ENCODE measurements at regions not wholly inside any gene's neighbourhood (a gene's known extent, or its start where the extent isn't known, plus 50 kb on each side); places are given as distances from the start of the nearest gene placed in this dataset.
"Not testable (repeated sequence)": the region's sequence is repeated elsewhere in the genome, so short reads cannot be mapped to it uniquely, and the experiment has no call there.

DNA sequence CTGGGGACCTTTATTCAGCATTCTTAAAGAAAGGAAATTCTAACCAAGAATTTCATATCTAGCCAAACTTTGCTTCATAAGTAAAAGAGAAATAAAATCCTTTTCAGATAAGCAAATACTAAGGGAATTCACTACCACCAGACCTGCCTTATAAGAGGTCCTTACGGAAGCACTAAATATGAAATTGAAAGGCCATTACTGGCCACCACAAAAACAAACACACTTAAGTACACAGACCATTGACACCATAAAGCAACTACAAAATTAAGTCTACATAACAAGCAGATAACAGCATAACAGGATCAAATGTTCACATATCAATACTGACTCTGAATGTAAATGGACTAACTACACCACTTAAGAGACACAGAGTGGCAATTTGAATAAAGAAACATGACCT, 361.4 kb upstream of the POU5F2 start:
- no peak for DNase-seq

DNA sequence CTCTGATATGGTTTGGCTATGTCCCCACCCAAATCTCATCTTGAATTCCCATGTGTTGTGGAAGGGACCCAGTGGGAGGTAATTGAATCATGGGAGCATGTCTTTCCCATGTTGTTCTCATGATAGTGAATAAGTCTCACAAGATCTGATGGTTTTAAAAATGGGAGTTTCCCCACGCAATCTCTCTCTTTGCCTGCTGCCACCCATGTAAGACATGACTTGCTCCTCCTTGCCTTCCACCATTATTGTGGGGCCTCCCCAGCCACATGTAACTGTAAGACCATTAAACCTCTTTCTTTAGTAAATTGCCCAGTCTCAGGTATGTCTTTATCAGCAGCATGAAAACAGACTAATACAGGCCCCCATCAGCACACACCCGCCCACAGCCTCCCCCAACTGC, 356.0 kb upstream of the POU5F2 start:
- DNase-seq: not testable (repeated sequence)

DNA sequence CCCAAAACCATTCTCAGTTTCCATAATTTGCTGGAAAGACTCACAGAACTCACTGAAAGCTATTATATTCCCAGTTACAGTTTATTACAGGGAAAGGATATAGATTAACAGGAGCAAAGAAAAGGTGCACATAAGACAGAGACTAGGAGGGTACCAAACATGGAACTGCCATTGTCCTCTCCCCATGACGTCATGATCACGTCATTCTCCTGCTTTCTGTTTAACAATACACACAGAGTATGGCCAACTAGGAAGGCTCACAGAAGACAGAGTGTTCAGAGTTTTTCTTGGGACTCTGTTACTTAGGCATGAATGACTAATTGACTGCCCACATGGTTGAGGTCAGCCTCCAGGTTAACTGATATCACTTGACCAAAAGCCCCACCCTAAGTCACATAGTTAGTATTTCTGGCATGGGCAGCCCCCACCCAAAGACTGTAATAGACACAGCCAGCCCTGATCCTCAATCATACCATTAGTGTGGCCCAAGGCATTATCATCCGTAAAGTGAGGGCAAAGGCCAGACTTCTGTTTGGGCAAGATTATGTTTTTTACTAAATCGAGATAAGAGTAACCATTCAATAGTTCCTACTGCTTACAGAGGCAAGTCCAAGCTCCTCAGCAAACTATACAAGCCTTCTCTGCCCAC, 353.5 kb upstream of the POU5F2 start:
- no peak for DNase-seq

DNA sequence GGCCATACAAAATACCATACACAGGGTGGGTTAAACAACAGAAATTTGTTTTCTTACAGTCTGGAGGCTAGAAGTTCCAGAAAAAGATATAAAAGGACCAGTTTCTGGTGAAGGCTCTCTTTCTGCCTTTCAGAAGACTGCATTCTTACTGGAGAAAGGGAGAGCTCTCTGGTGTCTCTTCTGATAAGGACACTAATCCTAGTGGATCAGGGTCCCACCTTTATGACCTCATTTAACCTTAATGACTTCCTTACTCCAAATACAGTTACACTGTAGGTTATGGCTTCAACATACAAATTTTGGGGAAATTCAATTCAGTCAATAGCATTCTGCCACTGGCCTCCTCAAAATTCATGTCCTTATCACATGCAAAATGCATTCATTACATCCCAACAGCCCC, 351.9 kb upstream of the POU5F2 start:
- no peak for DNase-seq

DNA sequence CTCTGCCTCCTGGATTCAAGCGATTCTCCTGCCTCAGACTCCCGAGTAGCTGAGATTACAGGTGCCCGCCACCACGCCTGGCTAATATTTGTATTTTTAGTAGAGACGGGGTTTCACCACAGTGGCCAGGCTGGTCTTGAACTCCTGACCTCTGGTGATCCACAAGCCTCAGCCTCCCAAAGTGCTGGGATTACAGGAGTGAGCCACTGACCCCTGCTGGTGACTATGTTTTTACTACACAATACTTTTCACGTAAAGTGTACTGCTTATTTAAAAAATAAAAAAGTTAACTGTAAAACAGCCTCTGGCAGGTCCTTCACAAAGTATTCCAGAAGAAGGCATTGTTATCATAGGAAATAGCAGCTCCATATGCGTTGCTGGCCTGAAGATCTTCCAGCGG, 345.2 kb upstream of the POU5F2 start:
- peak; percentile 30 to 32 for DNase-seq

DNA sequence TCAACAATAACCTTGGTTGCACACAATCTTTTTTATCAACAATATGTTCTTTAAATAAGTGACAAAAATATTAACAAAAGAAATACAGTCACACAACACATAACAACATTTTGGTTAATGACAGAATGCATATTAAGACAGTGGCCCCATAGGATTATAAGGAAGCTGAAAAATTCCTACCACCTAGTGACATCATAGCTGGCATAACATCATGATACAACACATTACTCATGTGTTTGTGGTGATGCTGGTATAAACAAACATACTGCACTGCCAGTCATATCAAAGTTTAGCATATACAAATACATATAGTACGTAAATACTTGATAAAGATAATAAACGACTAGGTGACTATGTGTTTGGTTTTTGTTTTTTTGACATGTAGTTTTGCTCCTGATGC, 344.8 kb upstream of the POU5F2 start:
- DNase-seq: no peak

DNA sequence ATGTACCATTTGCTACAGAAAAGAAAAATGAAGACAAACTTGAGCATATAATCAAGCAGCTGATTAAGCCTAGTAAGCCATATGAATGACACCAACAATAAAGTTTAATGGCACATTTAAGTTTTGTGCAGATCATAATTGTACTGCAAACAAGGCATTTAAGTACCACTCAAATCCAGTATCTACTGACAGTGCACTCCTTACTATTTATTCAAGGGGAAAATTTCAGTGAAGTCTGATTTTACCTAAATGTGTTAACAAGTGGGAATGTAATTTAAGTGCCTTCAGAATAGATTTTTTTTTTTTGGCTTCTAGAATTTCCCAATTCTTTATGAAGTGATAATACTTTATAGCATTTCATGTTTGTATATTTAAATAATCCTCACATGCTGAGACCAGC, 341.0 kb upstream of the POU5F2 start:
- DNase-seq: no peak

DNA sequence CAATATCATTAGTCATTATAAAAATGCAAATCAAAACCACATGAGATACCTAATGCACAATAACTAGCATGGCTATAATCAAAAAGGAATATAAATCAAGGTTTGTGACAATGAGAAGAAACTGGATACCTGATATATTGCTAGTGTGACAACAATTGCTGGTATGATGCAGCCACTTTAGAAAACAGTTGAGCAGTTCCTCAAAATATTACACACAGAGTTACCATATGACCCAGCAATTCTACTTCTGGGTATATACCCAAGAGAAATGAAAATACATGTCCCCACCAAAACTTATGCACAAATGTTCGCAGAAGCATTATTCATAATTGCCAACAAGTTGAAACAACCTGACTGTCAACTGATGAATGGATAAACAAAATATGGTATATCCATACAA, 339.7 kb upstream of the POU5F2 start:
- DNase-seq: no peak

DNA sequence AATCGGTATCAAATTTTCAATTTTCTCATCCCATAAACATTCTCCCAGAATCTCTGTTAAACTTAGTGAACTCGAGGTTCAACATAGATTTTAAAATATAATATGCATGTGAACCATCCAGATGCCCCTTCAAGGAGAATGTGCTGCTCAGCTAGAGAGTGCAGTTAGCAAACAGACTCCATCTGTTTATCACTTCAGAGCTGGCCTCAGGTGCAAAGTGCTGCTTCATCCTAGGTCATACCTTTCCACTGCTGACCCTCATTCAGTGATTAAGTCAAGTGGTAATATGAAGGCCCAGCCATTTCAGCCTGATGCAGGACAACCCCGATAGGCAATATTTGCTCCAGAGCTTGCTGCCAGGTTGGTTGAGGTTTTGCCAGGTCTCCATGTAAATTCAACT, 339.0 kb upstream of the POU5F2 start:
- DNase-seq: no peak

DNA sequence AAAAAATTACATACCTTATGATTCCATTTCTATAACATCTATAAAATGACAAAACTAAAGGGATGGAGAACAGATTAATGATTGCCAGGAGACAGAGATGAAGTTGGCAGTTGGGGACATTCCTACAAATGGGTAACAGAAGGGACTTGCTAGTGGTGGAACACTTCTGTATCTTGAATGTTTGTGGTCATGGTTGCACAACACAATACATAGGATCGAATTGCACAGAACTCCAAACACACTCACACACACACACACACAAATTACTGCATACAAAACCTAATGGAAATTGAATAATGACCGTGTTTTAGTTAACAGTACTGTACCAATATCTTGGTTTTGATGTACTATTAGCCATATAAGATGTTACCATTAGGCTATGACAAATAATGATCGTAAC, 330.7 kb upstream of the POU5F2 start:
- DNase-seq: peak in 1 of 2 experiments; percentile 23

DNA sequence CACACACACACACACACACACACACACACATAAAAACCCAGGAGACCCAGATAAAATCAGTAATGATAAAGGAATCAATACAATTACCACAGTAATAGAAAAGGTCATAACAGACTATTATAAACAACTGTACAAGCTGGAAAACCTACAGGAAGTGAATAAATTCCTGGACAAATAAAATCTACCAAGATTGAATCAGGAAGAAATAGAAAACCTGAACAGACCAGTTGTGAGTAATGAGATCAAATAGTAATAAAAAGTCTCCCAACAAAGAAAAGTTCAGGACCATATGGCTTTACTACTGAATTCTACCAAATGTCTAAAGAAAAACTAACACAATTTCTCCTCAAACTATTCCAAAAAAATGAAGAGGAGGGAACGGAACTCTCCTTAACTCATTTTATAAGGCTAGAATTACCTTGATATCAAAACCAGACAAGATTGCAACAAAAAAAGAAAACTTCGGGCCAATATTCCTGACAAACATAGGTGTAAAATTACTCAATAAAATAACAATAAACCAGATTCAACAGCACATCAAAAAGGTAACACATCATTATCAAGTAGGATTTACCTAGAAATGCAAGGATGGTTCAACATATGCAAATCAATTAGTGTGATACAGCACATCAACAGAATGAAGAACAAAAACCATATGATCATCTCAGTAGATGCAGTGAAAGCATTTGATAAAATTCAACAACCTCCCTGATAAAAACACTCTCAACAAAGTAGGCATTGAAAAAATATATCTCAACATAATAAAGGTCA, 325.2 kb upstream of the POU5F2 start:
- DNase-seq: no peak

DNA sequence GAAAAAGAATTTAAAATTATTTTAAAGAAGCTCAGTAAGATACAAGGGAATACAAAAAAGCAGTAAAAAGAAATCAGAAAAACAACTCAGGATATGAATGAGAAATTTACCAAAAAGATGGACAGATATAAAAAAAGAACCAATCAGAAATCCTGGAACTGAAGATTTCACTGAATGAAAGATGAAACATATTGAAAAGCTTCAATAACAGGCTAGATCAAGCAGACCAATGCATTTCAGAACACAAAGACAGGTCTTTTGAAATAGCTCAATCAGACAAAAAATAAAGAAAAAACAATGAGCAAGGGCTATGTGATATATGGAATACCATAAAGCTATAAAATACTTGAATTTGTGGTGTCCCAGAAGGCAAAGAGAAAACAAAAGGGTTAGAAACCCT, 322.6 kb upstream of the POU5F2 start:
- DNase-seq: no peak

DNA sequence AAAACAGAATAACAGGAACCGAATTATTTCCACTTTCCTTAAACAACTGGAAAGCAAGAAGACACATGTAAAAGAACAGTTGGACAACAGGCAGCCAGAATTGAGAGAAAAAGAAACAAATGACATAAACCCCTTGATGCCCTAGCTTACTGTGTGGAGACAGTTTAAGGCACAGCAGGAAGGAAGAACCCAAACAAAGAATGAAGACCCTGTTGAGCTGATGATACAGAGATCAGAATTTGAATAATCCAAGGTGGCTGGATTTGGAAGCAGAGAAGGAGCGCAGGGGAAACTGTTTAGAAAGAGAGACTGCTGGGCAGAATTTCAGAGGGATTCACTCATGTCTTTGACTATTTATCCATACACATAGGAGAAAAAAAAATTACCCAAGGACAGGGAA, 316.3 kb upstream of the POU5F2 start:
- no peak for DNase-seq

DNA sequence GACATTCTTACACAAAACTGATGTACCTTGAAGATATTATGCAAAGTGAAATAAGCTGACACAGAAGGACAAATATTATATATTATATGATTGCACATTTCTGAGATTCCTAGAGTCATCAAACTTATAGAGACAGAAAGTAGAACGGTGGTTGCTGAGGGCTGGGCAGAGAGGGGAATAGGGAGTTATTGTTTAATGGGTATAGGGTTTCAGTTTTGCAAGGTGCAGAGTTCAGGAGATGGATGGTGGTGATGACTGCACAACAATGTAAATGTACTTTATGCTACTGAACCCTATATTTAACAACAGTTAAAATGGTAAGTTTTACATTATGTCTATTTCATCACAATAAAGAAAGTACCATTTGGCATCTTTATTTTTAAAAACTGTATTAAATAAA, 315.8 kb upstream of the POU5F2 start:
- no peak for DNase-seq

DNA sequence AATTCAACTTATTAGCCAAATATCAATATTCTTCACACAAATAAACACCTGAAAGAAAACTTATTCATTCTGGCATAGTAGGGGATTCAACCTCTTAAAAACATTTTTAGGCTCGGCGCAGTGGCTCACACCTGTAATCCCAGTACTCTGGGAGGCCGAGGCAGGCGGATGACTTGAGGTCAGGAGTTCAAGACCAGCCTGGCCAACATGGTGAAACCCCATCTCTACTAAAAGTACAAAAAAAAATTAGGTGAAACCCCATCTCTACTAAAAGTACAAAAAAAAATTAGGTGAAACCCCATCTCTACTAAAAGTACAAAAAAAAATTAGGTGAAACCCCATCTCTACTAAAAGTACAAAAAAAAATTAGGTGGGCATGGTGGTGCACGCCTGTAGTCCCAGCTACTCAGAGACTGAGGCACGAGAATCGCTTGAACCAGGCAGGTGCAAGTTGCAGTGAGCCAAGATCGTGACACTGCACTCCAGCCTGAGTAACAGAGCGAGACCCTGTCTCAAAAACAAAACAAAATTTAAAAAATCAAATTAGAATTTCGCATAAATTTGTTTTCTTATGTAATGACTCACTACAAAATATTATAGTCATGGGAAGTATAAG, 308.0 kb upstream of the POU5F2 start:
- DNase-seq: not testable (repeated sequence)

DNA sequence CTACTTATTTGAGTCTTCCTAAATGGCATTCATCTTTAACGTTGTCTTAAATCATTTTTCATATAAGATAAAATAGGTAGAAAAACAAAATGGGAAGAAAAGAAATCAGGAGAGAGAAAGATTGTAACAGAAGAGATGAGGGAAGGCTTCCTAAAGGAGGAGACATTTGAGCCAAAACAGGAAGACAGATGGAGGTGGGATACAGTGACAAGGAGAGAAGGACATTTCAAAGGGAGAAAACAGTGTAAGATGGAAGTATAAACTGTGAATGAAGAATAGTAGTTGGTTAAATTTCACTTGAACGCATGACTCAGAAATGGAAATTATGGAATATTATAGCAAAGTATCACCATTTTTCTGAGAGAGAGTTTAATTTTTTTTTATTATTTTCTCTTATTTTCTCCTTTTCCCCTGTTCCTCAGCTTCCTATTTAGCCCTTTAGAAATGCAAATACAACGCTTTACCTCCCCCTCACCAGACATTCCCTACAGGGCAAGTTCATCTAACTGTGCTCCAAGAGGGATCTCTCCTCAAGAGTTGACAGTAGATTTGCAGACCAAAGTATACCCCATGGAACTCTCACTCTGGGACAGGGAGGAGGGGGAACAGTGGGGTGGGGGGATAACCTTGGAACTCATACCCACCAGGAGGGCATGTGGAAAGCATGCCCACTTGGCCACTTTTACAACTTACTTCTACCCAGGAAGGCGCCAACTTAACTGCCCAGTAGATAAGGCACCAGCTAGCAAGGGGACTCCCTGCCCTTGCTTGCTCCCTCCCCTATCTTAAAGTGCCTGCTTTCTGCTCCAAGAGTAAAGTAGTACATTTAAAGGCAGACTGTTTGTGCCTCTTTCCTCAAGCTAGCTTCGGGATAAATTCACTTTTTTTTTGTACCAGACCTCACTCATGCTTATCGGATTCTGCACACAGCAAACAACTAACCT, 304.7 kb upstream of the POU5F2 start:
- DNase-seq: no peak

DNA sequence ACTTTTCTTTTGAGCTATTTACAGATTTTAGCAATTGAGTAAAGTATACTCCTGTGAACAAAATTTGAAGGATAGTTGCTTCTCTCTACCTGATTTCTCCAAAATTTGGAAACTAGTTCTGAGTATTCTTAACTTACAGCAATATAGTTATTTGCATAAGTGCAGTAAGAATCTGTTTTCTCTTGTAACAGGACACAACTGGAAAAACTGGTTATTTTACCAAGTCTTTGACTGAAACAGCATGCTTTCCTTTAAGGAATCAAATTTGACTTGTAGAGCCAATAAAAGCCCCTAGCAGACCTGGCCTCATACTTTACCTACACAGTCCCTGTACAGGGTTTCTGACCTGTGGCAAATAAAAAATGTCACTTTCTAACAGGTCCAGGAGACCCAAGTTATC, 301.9 kb upstream of the POU5F2 start:
- DNase-seq: no peak

DNA sequence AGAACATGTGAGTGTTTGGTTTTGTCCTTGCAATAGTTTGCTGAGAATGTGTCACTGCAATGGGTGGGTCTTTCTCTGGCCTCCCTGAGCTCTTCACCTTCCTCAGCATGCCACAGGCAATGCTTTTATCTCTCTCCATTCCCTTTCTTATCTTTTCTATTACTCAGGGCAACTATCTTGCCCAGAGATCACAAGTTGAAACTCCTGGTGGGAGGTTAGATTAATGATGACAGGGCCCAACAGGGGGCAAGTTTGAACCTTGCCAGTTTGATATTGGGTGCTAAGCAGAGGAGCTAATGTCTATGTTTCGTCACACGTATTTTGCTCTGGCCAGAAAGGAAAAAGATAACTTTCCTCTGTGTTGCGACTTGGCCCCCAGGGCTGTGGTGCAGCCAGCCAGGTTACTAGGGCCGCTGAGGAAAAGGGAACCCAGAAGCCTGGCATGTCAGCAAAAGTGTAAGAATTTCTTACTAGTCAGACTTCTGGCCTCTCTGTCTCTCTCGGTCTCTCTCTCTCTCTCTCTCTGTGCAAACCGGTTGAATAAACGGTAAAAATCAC, 299.3 kb upstream of the POU5F2 start:
- DNase-seq: no peak

DNA sequence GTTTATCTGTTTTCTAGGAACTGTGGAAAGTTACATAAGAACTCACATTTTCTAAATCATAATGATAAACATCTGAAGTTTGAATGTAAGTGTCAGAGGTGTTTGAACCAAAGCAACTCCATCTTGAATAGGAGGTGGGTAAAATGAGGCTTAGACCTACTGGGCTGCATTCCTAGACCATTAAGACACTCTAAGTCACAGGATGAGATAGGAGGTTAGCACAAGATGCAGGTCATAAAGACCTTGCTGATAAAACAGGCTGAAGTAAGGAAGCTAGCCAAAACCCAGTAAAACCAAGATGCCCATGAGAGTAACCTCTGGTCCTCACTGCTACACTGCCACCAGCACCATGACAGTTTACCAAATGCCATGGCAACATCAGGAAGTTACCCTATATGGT, 297.7 kb upstream of the POU5F2 start:
- no peak for DNase-seq

DNA sequence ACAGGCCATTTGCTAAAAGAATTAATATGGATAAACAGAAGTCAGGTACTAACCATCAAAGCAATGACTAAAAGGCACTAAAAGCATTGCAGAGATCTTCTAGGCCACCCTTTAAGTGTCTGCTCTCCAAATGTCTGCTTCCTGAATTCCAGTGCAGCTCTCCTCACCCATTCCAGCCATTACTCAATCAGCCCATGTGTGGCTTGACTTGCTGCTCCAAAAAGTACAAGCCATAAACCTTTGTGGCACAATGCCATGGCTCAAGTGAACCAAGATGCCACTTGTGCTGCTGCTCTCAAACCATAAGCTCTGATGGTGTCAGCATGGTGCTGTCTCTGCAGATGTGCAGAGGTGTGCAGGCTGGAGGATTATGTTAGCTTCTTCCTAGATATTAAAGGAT, 290.2 kb upstream of the POU5F2 start:
- DNase-seq: no peak

DNA sequence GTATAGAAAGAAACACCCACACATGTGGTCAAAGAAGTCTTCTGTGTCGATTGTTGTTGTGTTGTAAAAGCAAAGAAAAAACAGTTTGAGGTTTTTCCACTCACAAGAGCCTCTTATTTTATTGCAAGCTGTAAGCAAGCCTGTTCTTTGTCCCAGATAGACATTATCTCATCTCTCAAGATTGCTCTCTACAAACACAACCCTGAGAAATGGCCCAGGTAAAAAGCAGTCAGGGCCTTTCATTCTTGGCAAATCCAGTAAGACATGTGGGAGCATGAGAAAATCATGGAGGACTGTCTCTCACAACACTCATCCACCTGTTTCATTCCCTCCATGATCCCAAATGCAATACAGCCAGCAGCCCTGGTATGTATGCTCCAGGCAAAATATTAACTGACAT, 286.6 kb upstream of the POU5F2 start:
- no peak for DNase-seq

DNA sequence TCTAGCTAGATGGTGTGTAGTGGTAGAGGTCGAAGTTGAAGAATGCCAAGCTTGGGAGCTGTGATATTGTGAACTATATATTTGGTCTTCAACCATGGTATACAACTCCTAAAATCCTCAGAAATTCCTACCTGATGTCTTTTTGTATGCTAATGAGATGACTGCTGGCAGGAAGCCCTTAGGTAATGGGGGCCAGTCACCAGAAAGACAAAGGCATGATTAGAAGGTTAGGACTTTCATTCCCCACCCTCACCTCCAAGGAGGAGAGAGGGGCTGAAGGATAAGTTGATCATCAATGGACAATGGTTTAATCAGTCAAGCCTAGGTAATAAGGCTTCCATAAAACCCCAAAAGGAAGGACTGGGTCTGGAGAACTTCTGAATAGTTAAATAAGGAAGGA, 285.7 kb upstream of the POU5F2 start:
- DNase-seq: no peak
